HG02571 (cell line): ENCODE measurements at regions not wholly inside any gene's neighbourhood (a gene's known extent, or its start where the extent isn't known, plus 50 kb on each side); places are given as distances from the start of the nearest gene placed in this dataset.
"Not testable (repeated sequence)": the region's sequence is repeated elsewhere in the genome, so short reads cannot be mapped to it uniquely, and the experiment has no call there.

Experiments
- ATAC-seq: cut with Tn5 transposase; IDR thresholded peaks from one replicate; pipeline ENCODE4 v1.9.1; 2021; ENCODE audit warnings: mild to moderate bottlenecking, moderate library complexity; ENCODE audit not compliant: unreplicated experiment

DNA sequence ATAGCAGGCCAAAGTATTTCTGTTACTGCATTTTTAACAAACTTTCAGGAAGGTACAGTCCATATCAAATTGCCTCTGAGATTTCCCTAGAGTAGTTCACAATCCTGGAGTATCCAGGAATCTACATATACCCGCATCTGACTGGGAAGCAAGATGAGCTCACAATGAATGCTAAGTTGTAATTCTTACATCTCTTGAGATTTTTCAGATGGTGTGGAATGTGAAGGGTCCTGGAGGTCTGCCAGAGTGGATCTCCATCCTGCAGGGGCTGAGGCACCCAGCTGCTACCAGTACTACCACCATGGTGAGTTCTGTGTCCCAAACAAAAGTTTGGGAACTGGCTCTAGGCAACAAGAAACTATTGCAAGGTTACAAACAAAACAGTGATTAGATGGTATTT lies 156.7 kb upstream of the CCDC54 start:
- no peak for ATAC-seq

DNA sequence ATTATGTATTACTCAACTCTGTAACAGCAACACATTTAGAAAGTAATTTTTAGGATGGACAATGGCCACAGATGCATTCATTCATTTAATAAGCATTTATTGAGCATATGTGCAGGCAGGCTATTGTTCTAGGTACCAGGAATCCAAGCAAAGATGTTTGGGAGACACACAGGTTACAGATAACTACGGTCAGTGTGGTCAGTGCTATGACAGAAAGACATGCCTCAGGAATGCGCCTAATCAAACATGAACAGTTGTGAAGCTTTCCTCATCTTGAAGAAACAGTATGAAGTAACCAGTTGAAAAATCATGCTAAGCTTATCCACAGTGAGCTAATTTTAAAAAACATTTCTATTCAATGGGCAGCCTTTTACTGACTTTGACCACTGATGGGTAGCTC lies 155.4 kb upstream of the CCDC54 start:
- no peak for ATAC-seq

DNA sequence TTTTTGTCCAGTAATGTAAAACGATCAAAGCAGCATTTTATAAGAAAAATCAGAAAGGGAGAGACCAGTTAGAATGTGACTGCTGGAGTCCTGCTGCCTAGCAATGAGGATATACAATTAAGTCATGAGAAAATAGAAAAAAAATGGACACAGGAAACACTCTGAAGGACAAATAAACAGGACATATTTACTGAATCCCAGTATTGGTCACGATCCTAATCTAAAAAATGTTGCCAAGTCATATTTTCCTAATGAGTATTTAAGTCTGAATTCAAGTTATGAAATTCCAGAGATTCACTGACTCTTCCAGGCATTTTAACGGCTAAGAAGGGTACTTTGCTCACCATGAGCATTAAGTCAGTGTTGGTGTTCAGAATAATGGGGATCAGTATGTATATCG lies 154.3 kb upstream of the CCDC54 start:
- no peak for ATAC-seq

DNA sequence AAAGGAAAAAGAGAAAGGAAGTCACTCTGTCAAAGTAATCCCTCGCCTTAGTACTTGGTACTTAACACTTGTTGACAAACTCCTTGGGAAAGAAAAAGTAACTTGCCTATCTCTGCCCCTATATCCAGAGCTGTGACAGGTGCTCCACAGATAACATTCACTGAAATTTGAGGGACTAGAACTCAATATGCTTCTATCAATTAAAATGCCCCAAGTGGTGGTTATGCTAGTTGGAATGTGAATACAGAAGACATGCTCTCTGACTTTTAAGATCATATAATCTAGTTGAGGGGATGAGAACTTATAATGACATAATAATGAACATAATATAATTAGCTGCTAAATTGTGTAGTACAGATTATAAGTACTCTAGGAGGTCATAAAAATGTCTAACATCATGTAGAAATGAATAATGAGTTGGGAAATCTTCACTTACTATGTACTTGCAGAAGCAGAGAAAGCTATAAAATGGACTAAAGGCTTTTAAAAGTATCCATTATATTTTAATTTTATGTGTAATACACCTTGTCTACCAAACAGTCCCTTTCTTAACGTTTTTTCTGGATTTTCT lies 153.1 kb upstream of the CCDC54 start:
- no peak for ATAC-seq

DNA sequence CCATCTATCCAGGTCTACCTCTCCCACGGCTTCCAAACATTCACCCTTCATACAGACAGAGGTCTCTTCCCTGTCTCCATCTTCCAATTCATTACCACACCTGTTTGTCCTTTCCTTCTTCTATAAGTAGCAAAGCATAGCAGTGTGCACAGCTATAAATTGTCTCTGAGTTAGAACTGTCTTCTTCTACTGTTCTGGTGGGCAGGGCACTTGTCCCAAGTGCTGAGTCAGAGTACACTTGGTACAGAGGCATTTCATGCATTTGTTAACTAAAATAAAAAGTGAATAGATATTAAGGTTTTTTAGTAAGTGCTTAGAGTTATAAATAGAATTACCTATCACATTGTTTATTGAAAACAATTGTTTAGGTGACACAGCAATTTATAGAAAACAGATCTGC lies 150.1 kb upstream of the CCDC54 start:
- no peak for ATAC-seq

DNA sequence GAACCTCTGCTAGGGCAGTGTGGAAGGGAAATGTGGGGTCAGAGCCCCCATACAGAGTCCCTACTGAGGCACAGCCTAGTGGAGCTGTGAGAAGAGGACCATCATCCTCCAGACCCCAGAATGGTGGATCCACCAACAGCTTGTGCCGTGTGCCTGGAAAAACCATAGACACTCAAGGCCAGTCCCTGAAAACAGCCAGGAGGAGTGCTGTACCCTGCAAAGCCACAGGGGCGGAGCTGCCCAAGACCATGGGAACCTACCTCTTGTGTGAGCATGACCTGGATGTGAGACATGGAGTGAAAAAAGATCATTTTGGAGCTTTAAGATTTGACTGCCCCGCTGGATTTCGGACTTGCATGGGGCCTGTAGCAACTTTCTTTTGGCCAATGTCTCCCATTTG lies 143.4 kb upstream of the CCDC54 start:
- not testable (repeated sequence) for ATAC-seq

DNA sequence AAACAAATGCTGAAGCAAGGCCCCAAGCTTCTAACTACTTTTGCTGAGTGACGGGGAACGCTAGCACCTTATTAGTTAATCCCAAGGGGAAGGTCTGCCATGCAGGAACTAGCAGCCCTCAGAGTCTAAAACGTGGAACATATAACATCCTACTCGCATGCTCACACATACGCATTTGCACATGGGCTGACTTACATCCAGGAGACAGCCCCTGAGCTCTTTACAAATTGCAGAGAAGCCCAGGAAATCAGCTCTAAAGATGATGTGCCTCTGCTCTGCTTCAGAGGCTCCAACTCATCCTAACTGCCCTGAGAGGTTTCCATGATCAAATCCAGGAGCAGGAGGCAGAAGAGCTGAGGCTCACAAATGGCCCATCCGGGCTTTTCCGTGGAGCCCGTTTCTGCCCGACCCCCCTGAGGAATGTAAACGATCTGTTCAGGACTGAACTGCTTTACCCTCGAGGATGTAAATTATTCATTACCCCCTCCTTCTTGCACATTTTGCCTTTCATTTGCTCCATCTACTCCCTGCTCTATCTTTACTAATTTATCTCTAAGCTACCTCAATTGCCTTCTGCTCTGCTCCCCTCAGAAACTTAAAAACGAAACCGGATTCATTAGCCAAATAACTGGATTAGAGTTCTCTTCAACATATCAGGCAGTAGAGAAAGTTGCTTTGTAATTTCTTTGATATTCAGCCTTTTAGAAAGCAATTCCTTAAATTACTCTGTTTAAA lies 141.9 kb upstream of the CCDC54 start:
- no peak for ATAC-seq

DNA sequence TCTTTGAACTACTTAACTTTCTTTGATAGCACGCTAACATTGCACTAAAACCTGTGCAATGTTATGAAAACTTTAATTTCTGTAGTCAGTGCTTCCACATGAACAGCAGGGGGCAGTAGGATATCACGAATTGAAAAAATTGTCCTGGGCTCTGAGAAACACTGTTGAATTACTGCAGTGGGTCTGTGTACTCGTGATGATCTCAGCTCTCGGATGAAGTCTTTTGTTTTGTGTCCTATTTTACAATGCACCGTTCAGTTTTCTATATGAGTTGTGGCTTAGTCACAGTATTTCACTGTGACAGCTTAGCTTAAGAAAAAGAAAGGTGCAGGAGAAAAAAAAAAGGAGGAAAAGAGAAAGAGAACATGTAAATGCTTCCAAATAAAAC lies 141.3 kb upstream of the CCDC54 start:
- ATAC-seq, result peak; percentile 48

DNA sequence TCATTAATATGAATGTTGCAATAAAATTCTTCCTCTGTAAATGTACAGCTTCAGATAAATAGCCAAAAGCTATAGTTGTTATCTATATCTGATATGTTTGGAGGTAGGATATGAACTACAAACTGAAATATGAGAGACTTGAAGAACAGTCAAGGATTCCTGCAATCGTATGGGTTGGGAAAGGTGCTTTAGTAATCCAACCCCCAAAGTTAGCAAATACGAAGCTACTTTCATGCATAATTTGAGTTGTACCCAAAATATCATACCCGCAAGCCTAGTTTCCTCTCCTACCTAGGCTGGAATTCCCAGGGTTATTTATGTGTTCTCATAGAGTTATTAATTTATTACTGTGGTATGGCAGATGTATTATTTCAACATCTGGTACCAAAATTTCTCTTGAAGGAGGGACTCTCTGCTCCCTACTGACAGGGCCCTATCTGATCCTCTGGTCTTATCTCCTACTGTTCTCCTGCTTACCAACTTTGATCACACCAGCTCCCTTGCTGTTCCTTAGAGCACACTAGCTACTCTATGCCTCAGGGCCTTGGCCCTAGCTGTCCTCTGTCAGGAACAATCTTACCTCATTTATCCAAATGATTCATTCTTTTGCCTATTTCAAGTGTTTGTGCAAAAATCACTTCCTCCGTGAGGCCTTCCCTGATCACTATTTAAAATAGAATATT lies 140.4 kb upstream of the CCDC54 start:
- ATAC-seq, result no peak

DNA sequence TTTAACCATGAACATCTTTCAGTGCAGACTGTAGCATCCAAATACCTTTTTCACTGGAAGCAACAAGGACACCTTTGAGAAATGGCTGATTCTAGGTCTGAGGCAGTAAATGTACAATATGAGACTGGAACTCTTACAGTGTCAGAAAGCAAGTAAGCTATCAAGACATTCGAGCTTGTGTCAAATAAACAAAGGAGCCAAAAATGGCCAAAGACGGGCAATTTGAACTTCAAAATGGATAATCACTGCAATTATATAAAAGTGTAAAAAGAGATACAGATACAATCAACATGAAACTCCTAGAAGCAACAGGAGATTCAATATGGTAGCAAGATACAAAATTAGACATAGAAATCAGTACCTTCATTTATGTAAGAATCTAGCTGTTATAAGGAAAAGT lies 138.5 kb upstream of the CCDC54 start:
- ATAC-seq, result no peak

DNA sequence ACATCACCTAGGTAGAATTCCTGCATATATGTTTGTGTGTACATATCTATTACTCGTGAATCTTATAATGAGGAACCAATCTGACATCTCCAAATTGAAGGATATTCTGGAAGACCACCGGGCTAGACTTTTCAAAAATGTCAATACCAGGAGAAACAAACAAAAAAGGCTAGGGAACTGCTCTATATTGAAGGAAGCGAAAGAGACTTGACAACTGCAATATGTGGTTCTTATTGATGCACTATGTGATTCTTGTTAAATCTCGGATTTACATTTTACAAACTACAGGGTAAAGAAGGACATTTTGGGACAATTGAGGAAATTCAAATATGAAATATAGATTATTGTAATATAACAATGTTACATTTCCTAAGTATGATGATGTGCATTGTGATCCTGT lies 137.5 kb upstream of the CCDC54 start:
- ATAC-seq, result no peak

DNA sequence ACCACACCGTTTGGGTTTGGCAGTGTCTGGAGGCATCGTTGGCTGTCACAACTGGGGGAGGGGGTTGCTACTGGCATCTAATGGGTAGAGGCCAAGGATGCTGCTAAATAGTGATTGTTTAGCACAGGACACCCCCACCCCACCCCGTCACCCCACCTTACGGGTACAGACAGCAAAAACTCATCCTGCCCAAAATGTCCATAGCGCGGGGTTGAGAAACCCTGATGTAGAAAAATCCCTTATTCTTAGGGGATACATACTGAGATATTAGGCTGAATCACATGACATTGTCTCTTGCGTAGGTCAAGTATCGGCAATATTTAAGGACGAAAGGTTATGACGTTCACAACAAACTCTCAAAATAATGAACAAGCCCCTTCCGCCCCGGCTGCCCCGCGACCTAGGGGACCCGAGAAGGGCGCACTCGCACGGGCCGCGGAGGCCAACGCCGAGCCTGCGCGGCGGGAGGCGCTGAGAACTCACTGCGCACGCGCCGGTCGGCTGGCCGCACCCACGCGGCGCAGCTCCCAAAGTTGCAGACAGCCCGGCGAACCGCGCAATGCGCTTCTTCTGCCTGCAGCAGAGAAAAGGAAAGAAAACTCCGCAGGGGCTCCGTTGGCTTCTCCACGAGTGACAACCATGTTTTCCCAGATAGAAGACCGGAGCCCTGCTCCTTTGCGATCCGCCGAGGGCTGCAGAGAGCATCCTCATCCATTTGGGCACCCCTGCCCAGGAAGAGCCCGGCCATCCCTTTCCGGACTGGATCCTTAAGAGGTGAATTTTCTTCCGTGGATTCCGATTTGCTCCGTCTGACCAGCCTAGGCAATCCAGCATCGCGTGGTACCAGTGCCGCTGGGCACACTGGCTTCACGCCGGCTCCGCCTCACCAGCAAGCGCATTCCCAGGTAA lies 136.8 kb upstream of the CCDC54 start:
- ATAC-seq, result peak; percentile 90

DNA sequence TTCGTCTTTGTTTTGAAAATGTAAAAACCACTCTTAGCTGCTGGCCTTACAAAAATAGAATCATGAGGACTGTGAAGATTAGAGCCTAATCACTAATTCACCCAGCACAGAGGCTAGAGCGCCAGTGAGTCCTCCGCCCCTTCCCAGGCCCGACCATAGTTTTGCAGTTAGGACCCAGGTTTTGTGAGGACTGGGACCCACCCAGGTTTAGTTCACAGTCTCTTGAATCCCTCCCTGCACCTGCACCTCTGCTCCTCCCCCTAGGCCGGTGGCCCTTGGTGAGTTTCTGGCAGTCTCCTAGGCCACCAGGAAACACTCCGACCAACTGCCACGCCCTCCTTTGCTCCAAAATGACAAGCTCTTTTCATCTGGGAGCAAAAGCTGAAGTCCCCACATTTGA lies 136.0 kb upstream of the CCDC54 start:
- no peak for ATAC-seq

DNA sequence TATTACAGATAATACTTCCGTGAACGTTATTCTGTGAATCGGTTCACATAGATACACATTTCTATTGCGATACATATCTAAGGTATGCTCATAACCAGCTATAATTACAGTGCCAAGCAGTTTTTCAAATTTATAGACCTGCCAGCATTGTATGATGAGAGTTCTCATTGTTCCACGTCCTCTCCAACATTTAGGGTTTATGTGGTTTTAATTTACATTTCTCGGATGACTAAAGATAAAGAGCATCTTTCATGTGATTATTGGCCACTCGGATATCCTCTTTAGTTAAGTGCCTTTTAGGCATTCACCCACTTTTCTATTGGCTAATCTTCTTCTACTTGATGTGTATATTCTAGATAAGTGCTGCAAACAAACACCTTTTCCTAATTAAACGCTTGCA lies 134.7 kb upstream of the CCDC54 start:
- no peak for ATAC-seq

DNA sequence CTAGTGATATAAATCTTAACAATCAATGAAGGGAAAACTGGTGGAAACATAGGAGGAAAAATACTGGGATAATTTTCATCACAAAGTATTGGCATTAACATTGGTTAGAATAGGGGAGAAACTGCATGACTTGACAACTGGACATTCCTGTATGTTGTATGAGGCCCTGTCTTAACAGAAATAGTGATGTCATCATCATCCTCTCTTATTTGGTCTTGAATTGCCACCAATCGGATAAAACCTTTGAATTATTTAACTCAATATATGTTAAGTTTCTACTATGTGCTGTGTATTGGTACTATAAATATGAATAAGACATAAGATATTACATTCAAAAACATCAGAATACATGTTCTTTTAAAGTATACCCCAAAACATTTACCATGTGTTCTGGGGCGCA lies 130.1 kb upstream of the CCDC54 start:
- no peak for ATAC-seq

DNA sequence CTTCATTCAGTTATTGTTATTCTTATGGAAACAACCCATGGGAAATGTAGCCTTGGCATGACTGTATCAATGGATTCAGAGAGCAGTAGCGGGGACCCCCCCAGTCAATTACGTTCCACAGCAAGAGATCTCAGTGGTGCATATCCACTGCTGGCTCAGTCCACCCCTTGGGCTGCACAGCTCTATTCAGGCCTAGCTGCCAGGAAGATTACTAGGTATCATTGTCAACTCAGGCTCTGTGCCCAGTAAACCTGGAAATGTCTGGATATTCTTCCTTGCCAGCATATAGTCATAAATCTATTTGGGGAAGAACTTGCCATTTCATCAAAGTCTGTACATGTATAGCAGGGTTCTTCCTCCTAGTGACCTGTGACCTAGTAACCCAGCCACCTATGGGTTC lies 128.1 kb upstream of the CCDC54 start:
- no peak for ATAC-seq

DNA sequence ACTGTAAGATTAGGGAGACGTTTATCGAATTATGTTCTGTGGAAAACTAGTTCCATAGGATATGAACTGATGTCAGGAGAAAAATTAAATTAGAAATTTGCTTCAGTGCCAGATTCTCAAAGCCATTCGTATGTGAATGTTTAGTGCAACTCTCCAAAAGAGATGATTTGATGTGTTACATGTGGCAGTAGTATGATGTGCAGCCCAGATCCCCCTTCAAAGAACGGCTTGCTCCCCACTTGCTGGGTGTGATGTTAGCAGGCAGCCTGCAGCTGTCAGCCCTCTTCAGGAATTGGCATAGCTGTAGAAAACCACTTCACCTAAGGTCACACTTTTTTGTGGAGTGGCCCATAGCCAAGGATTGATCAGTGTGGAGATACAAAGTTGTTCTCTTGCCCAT lies 127.0 kb upstream of the CCDC54 start:
- no peak for ATAC-seq

DNA sequence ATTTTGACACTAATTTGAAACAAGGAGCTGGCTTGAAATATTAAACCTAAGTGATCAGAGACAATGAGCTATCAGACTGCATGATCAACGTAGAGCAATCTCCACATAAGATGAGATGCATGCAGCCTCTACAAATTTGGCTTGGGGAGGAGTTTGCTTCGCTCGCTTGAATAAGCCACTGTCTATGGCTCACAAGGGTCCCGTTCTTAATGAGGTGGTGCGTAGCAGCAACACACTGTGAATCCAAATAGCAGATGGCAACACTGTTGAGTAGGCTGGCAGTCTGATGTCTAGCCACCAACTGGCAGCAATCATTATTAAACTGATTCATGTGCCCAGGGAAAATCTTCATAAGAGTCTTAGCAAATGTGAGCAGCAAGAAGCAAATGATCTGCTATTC lies 125.4 kb upstream of the CCDC54 start:
- no peak for ATAC-seq

DNA sequence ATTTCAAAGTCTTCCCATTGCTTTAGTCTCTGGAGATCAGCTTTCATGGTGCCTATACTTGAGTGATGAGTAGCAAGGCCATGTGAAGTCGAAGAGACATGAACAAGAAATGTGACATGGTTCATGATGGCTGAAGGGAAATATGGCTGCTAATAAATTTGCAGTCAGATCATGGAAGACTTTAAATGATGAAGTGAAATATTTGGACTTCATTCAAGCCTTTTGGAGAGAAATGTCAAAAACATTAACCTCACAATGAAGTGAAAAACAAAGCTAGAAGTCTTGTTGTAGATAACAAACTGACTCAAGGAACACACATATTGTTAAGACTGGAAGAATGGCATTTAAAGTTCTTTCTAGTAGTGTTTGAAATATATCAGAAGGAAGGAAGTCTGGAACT lies 120.3 kb upstream of the CCDC54 start:
- no peak for ATAC-seq

DNA sequence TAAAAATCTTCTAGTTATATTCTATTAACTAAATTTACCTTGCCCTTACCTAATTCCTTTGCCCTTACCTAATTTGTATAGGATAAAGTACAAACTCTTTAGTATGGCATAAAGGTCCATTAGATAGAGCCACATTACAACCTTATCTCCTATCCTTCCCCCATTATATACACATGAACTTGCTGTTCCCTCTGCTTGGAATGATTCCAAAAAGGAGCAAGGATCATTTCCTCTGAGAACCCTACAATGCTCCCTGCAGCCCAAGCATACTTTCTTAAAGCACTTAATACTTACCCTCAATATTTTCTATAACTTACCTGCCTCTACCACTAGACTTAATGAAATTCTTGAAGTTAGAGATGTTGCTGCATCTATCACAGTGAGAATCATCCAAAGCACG lies 118.9 kb upstream of the CCDC54 start:
- ATAC-seq, result no peak

DNA sequence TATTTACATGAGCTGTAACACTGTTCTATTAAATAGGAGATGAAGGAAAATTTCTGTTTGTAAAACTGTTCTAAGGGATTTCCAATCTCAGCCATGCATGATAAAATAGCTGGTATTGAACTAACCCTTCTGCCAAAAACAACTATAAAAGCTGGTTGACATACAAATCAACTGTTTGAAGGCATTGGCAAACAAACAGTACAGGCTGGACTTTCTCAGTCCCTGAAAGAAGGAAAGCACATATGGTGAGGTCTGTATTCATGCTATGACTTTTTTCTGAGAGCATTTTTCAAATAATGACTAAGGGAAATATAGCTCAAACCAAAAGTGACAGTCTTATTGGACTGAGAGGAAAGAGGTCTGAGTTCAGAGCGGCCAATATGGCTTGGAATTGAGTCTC lies 117.0 kb upstream of the CCDC54 start:
- ATAC-seq, result no peak
